ENCODE measurements at regions not wholly inside any gene's neighbourhood (a gene's known extent, or its start where the extent isn't known, plus 50 kb on each side); places are given as distances from the start of the nearest gene placed in this dataset.

DNA sequence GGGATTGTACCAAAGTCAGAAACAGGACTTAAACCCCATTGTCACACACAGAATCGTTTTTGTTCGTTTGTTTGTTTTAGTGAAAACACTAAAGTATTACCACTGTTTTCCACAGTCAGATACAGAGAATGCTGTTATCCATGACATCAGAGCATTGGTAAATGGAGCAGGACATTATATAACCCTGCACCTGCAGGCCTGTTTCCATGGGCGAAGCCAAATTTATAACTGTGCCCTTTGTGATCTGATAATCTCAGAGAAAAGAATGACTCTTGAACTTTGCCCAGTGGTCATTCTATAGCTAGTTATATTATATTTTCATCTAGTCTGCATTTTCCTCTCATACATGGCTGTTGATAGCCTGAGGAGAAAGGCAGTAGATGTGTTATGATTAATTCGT is 217.6 kb downstream of the TMEM182 start:
- Histone ChIP-seq H3K27me3 (replicated peaks; ENCODE audit: insufficient read depth) (peaks cover 5% of the 10 kb centered on the region; the same call in 1 of the 2 replicates), H3K79me2 (ENCODE audit: insufficient read depth) (no peaks in the 10 kb centered on the region), H3K27ac (no peak overlapping the region), H3K4me2 (ENCODE audit: unreplicated experiment) (no peak overlapping the region), H3K9me3 (ENCODE audit: low read depth) (no peaks in the 10 kb centered on the region), H3K4me3 (no peak overlapping the region), H3K36me3 (ENCODE audit: low read depth) (no peaks in the 10 kb centered on the region), H3K9ac (no peak overlapping the region), H3F3A (ENCODE audit: insufficient read depth) (no peaks in the 10 kb centered on the region), H4K20me1 (ENCODE audit: insufficient read depth) (no peaks in the 10 kb centered on the region), H3K4me1 (ENCODE audit: insufficient read depth) (no peaks in the 10 kb centered on the region), H2AFZ (no peak overlapping the region), H3K9me2 (ENCODE audit: insufficient read depth) (no peaks in the 10 kb centered on the region)
- in situ Hi-C loops (cut with MboI): no loop called here
- DNase-seq: no peak
- 29 to 34% methylated on average over 4 of the region's 4 CpGs for WGBS, 2 experiments (ENCODE audit: low coverage in 1 of 2, low lambda C conversion rate in 2 of 2, missing lambda C conversion rate in 2 of 2)
- TF ChIP-seq EZH2 (IDR thresholded peaks at IDR 0.05; ENCODE audit: insufficient read depth, poor library complexity, severe bottlenecking): no peak
- no peak for TF ChIP-seq EZH2phosphoT487 (IDR thresholded peaks at IDR 0.05; ENCODE audit: insufficient read depth, low read depth)

DNA sequence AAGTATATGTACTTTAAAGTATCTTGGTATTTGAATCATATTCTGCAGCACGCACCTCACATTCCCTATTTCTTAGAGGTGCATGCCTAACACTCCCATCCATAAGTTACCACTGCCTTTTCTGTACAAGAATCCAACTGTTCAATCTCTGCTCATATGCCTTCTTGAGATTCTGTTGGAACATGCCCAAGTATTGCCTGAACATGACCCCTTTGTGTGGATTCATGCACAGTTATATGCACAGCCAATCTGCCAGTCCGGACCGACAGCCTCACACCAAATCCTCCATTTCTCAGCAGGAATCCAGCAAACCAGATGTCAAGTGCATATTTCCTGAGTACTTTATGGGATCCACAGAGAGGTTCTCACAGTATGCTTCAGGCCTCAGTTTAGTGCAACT is 222.0 kb downstream of the TMEM182 start:
- H3K79me2 ChIP-seq (ENCODE audit: insufficient read depth): no peaks in the 10 kb centered on the region
- no peak overlapping the region for H3K9ac ChIP-seq
- no peak overlapping the region for H2AFZ ChIP-seq
- no peak overlapping the region for H3K4me2 ChIP-seq (ENCODE audit: unreplicated experiment)
- H4K20me1 ChIP-seq (ENCODE audit: insufficient read depth): no peaks in the 10 kb centered on the region
- H3F3A ChIP-seq (ENCODE audit: insufficient read depth): no peaks in the 10 kb centered on the region
- H3K27me3 ChIP-seq (replicated peaks; ENCODE audit: insufficient read depth): no peaks in the 10 kb centered on the region
- TF ChIP-seq EZH2 (IDR thresholded peaks at IDR 0.05; ENCODE audit: insufficient read depth, poor library complexity, severe bottlenecking): no peak
- no peak for TF ChIP-seq EZH2phosphoT487 (IDR thresholded peaks at IDR 0.05; ENCODE audit: insufficient read depth, low read depth)
- H3K4me3 ChIP-seq: no peak overlapping the region
- no peaks in the 10 kb centered on the region for H3K9me3 ChIP-seq (ENCODE audit: low read depth)
- H3K36me3 ChIP-seq (ENCODE audit: low read depth): no peaks in the 10 kb centered on the region
- 1 to 2% methylated on average over 3 of the region's 3 CpGs for WGBS, 2 experiments (ENCODE audit: low coverage in 1 of 2, low lambda C conversion rate in 2 of 2, missing lambda C conversion rate in 2 of 2)
- no peaks in the 10 kb centered on the region for H3K4me1 ChIP-seq (ENCODE audit: insufficient read depth)
- in situ Hi-C loops (cut with MboI): no loop called here
- DNase-seq: no peak
- H3K9me2 ChIP-seq (ENCODE audit: insufficient read depth): no peaks in the 10 kb centered on the region
- no peak overlapping the region for H3K27ac ChIP-seq

DNA sequence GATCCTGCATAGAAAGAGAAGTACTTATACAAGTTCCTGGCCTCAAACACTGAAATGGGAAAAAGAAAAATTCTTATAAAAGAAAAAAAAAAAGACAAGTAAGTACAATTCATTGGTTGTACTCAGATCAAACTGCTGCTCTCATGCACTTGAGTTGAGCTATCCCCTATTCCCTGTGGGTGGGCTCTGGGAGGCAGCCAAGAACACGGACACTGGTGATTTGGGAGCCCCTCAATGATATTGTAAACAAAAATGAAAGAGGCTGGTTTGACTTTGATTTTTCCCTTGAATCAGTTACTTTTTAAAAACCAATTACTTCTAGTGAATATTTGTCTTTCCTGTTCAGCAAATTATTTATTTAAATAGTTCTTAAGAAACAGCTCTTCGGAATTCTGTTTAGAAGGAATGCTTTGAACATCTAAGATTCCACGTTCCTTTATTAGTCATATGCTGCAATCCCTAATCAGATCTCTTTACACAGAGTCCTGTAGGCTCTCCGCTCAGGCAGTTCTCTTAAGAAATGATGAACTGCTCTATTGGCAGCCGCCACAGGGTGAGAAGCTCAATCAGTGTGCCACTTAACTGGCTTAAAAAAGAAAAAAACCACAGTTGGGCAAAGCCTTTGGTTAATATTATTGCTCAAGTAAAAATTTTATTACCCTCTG is 225.1 kb downstream of the TMEM182 start:
- Histone ChIP-seq H3K27me3 (replicated peaks; ENCODE audit: insufficient read depth) (no peaks in the 10 kb centered on the region), H3K9me3 (ENCODE audit: low read depth) (no peaks in the 10 kb centered on the region), H3K36me3 (ENCODE audit: low read depth) (no peaks in the 10 kb centered on the region), H3K27ac (no peak overlapping the region), H3K9me2 (ENCODE audit: insufficient read depth) (no peaks in the 10 kb centered on the region), H3K4me3 (no peak overlapping the region), H3K79me2 (ENCODE audit: insufficient read depth) (no peaks in the 10 kb centered on the region), H3F3A (ENCODE audit: insufficient read depth) (no peaks in the 10 kb centered on the region), H4K20me1 (ENCODE audit: insufficient read depth) (no peaks in the 10 kb centered on the region), H3K4me2 (ENCODE audit: unreplicated experiment) (no peak overlapping the region), H2AFZ (no peak overlapping the region), H3K9ac (no peak overlapping the region), H3K4me1 (ENCODE audit: insufficient read depth) (no peaks in the 10 kb centered on the region)
- no peak for TF ChIP-seq EZH2 (IDR thresholded peaks at IDR 0.05; ENCODE audit: insufficient read depth, poor library complexity, severe bottlenecking)
- TF ChIP-seq EZH2phosphoT487 (IDR thresholded peaks at IDR 0.05; ENCODE audit: insufficient read depth, low read depth): no peak
- in situ Hi-C loops (cut with MboI): no loop called here
- DNase-seq: no peak
- 10% methylated on average over 5 of the region's 5 CpGs for WGBS, 2 experiments (ENCODE audit: low coverage in 1 of 2, low lambda C conversion rate in 2 of 2, missing lambda C conversion rate in 2 of 2)

DNA sequence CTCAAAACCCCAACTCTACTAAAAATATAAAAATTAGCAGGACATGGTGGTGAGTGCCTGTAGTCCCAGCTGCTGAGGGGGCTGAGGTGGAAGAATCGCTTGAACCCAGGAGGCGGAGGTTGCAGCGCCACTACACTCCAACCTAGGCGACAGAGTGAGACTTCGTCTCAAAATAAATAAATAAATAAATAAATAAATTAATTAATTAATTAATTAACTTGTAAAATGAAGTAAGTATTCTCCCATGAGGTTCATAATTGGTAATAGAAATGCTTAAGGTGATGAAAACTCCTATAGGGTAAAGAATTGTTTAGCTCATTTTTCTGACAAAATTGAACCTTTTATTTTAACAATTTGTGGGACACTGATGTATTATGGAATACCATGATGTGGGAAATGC is 230.8 kb downstream of the TMEM182 start:
- Histone ChIP-seq H3K9me2 (ENCODE audit: insufficient read depth) (no peaks in the 10 kb centered on the region), H2AFZ (no peak overlapping the region), H4K20me1 (ENCODE audit: insufficient read depth) (no peaks in the 10 kb centered on the region), H3K4me3 (no peak overlapping the region), H3K9me3 (ENCODE audit: low read depth) (no peaks in the 10 kb centered on the region), H3K4me2 (ENCODE audit: unreplicated experiment) (no peak overlapping the region), H3K79me2 (ENCODE audit: insufficient read depth) (no peaks in the 10 kb centered on the region), H3K9ac (no peak overlapping the region), H3K27ac (no peak overlapping the region), H3K27me3 (replicated peaks; ENCODE audit: insufficient read depth) (no peaks in the 10 kb centered on the region), H3K4me1 (ENCODE audit: insufficient read depth) (no peaks in the 10 kb centered on the region), H3K36me3 (ENCODE audit: low read depth) (no peaks in the 10 kb centered on the region), H3F3A (ENCODE audit: insufficient read depth) (no peaks in the 10 kb centered on the region)
- WGBS, 2 experiments (ENCODE audit: low coverage in 1 of 2, low lambda C conversion rate in 2 of 2, missing lambda C conversion rate in 2 of 2): 58 to 66% methylated on average over 5 of the region's 5 CpGs
- in situ Hi-C loops (cut with MboI): no loop called here
- TF ChIP-seq EZH2phosphoT487 (IDR thresholded peaks at IDR 0.05; ENCODE audit: insufficient read depth, low read depth) (no peak), EZH2 (IDR thresholded peaks at IDR 0.05; ENCODE audit: insufficient read depth, poor library complexity, severe bottlenecking) (no peak)
- no peak for DNase-seq

DNA sequence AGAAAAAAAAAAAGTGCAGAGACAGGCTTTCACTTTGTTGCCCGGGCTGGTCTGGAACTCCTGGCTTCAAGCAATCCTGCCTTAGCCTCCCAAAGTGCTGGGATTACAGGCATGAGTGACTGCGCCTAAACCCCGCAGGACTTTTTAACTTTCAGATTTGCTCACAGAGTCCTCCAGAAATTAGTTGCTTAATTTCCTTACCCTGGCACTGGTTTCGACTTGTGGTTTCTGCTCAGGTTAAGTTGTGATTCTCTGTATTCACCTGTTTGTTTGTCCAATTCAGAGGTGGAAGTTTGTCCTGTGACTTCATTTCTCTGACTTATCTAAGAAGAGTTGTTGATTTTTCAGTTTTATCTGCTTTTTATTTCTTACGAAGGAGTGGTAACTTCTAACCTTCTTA is 238.1 kb downstream of the TMEM182 start:
- Histone ChIP-seq H3K9me3 (ENCODE audit: low read depth) (no peaks in the 10 kb centered on the region), H2AFZ (no peak overlapping the region), H3K4me1 (ENCODE audit: insufficient read depth) (no peaks in the 10 kb centered on the region), H3K27ac (no peak overlapping the region), H3K27me3 (replicated peaks; ENCODE audit: insufficient read depth) (no peaks in the 10 kb centered on the region), H3F3A (ENCODE audit: insufficient read depth) (no peaks in the 10 kb centered on the region), H4K20me1 (ENCODE audit: insufficient read depth) (no peaks in the 10 kb centered on the region), H3K36me3 (ENCODE audit: low read depth) (no peaks in the 10 kb centered on the region), H3K9me2 (ENCODE audit: insufficient read depth) (no peaks in the 10 kb centered on the region), H3K9ac (no peak overlapping the region), H3K4me2 (ENCODE audit: unreplicated experiment) (no peak overlapping the region), H3K79me2 (ENCODE audit: insufficient read depth) (no peaks in the 10 kb centered on the region), H3K4me3 (no peak overlapping the region)
- DNase-seq: no peak
- whole genome bisulfite sequencing, 2 experiments (ENCODE audit: low coverage in 1 of 2, low lambda C conversion rate in 2 of 2, missing lambda C conversion rate in 2 of 2): 30 to 37% methylated on average over 5 of the region's 5 CpGs
- in situ Hi-C loops (cut with MboI): no loop called here
- TF ChIP-seq EZH2phosphoT487 (IDR thresholded peaks at IDR 0.05; ENCODE audit: insufficient read depth, low read depth) (no peak), EZH2 (IDR thresholded peaks at IDR 0.05; ENCODE audit: insufficient read depth, poor library complexity, severe bottlenecking) (no peak)

Data from GM23248 (cell line).